A549 (cell line): ENCODE measurements at regions not wholly inside any gene's neighbourhood (a gene's known extent, or its start where the extent isn't known, plus 50 kb on each side); places are given as distances from the start of the nearest gene placed in this dataset.

Experiments used
- ATAC-seq, 2 experiments: fragments of 200-7000 bp in 1 of 2; fragments of >200 bp in 1 of 2; cut with Nextera tagmentation in 1 of 2; cut with Tn5 transposase in 1 of 2; 3 replicates each; pipeline versions ENCODE4 v1.8.0 to v1.9.1; 2018 to 2020; ENCODE audit warnings: mild to moderate bottlenecking in 1 of 2, moderate library complexity in 1 of 2
- CTCF ChIA-PET: fragments of 300-600 bp; sonication (Branson Sonifier 250); formaldehyde crosslinking; extraction: SDS; loops from one replicate; lab custom pipeline; 2021; ENCODE audit warnings: antibody characterized with exemption, inconsistent platforms; lab: Yijun Ruan, JAX
- POLR2A ChIA-PET: fragments of 350-600 bp; formaldehyde crosslinking; extraction: SDS; loops from one replicate; lab custom pipeline; 2021; ENCODE audit warnings: antibody characterized with exemption, inconsistent platforms; lab: Yijun Ruan, JAX
- DNase-seq, 2 experiments: peaks; one replicate each; pipeline versions ENCODE4 v3.0.0 to v3.0.0-alpha.2; 2011 to 2016; ENCODE audit warnings: low read depth in 1 of 2, low spot score in 1 of 2
- FAIRE-seq: peaks from 2 replicates; lab custom pipeline; 2011; peaks lifted over from hg19 to GRCh38; lab: Jason Lieb, UNC
- H3K27ac ChIP-seq, 2 experiments: fragments of >200 bp; sonication (Bioruptor Twin); formaldehyde crosslinking; 3 replicates each; pipeline ENCODE4 v1.5.1; 2016 to 2017
- H3K4me1 ChIP-seq: fragments of >200 bp; sonication (Bioruptor Twin); formaldehyde crosslinking; 3 replicates; pipeline ENCODE4 v1.6.1; 2016
- H3K4me2 ChIP-seq: fragments of >200 bp; sonication (Bioruptor Twin); formaldehyde crosslinking; 3 replicates; pipeline ENCODE4 v1.6.1; 2016
- H3K4me3 ChIP-seq: fragments of >200 bp; sonication (Bioruptor Twin); formaldehyde crosslinking; 3 replicates; pipeline ENCODE4 v1.5.1; 2016
- H3K9me3 ChIP-seq: fragments of >200 bp; sonication (Bioruptor Twin); formaldehyde crosslinking; 3 replicates; pipeline ENCODE4 v1.6.1; 2016
- BHLHE40 ChIP-seq: IDR thresholded peaks from 2 replicates; pipeline ENCODE4 v1.6.1; 2012; ENCODE audit warnings: low read depth, low read length, inconsistent platforms
- CHD4 ChIP-seq: fragments of 200-600 bp; sonication (generic); IDR thresholded peaks from 2 replicates; pipeline ENCODE4 v1.6.1; 2016; ENCODE audit warnings: antibody characterized with exemption, mild to moderate bottlenecking, borderline replicate concordance
- E2F6 ChIP-seq: IDR thresholded peaks from 2 replicates; pipeline ENCODE4 v1.6.1; 2012; ENCODE audit warnings: low read depth, borderline replicate concordance
- EHF ChIP-seq: fragments of 250-450 bp; sonication (Bioruptor Pico); IDR thresholded peaks from 2 replicates; pipeline ENCODE4 v1.5.0; 2020; ENCODE audit warnings: mild to moderate bottlenecking
- HDAC2 ChIP-seq: fragments of 200-600 bp; sonication (generic); IDR thresholded peaks from 2 replicates; pipeline ENCODE4 v1.6.1; 2016
- HOXA7 ChIP-seq: fragments of 250-450 bp; sonication (Bioruptor Pico); IDR thresholded peaks from 2 replicates; pipeline ENCODE4 v1.5.0; 2020; ENCODE audit warnings: mild to moderate bottlenecking, moderate library complexity
- JUN ChIP-seq, 2 experiments: fragments of >200 bp; sonication (Bioruptor Twin); formaldehyde crosslinking; IDR thresholded peaks; 2 replicates in 1 of 2; 3 replicates in 1 of 2; pipeline ENCODE4 v1.6.1; 2016 to 2017
- JUNB ChIP-seq: fragments of >200 bp; sonication (Bioruptor Twin); formaldehyde crosslinking; IDR thresholded peaks from 2 replicates; pipeline ENCODE4 v1.6.1; 2016
- KDM5A ChIP-seq: fragments of 200-600 bp; sonication (generic); IDR thresholded peaks from 2 replicates; pipeline ENCODE4 v1.6.1; 2016; ENCODE audit warnings: antibody characterized with exemption, mild to moderate bottlenecking
- MAFK ChIP-seq: fragments of 450-650 bp; IDR thresholded peaks from 2 replicates; pipeline ENCODE4 v1.6.1; 2014; ENCODE audit not compliant: partially characterized antibody
- MYC ChIP-seq: IDR thresholded peaks from 2 replicates; pipeline ENCODE4 v1.6.1; 2012; ENCODE audit warnings: mild to moderate bottlenecking, inconsistent platforms, low read length, improper control_type of control experiment, borderline replicate concordance
- NR3C1 ChIP-seq: fragments of >200 bp; sonication (Bioruptor Twin); formaldehyde crosslinking; IDR thresholded peaks from 3 replicates; pipeline ENCODE4 v1.6.1; 2017
- POLR2A ChIP-seq: IDR thresholded peaks from 2 replicates; pipeline ENCODE4 v1.6.1; 2012; ENCODE audit warnings: mild to moderate bottlenecking, low read length
- RAD21 ChIP-seq, 2 experiments: fragments of >200 bp in 1 of 2; sonication (Bioruptor Twin) in 1 of 2; formaldehyde crosslinking in 1 of 2; IDR thresholded peaks in 1 of 2; conservative IDR thresholded peaks in 1 of 2; 2 replicates in 1 of 2; 3 replicates in 1 of 2; pipeline ENCODE4 v1.6.1; 2012 to 2018; ENCODE audit warnings: inconsistent platforms in 1 of 2
- RARB ChIP-seq: fragments of 250-450 bp; sonication (Bioruptor Pico); IDR thresholded peaks from 2 replicates; pipeline ENCODE4 v1.8.0; 2021; ENCODE audit warnings: mild to moderate bottlenecking, moderate library complexity
- REST ChIP-seq: fragments of 200-600 bp; sonication (generic); IDR thresholded peaks from 2 replicates; pipeline ENCODE4 v1.6.1; 2016; ENCODE audit warnings: antibody characterized with exemption, mild to moderate bottlenecking, moderate library complexity
- RNF2 ChIP-seq: fragments of 200-600 bp; sonication (generic); IDR thresholded peaks from 2 replicates; pipeline ENCODE4 v1.6.1; 2016; ENCODE audit warnings: low read depth, mild to moderate bottlenecking, antibody characterized with exemption, moderate library complexity, borderline replicate concordance
- SMC3 ChIP-seq: fragments of >200 bp; sonication (Bioruptor Twin); formaldehyde crosslinking; IDR thresholded peaks from 3 replicates; pipeline ENCODE4 v1.6.1; 2018; ENCODE audit warnings: inconsistent platforms
- SREBF2 ChIP-seq: fragments of 450-650 bp; IDR thresholded peaks from 2 replicates; pipeline ENCODE4 v1.6.1; 2014; ENCODE audit warnings: mild to moderate bottlenecking, moderate library complexity
- TFCP2L1 ChIP-seq: fragments of 250-450 bp; sonication (Bioruptor Pico); IDR thresholded peaks from 2 replicates; pipeline ENCODE4 v1.5.0; 2021; ENCODE audit warnings: mild to moderate bottlenecking
- TP53 ChIP-seq: fragments of 250-450 bp; sonication (Bioruptor Pico); IDR thresholded peaks from 2 replicates; pipeline ENCODE4 v1.5.0; 2021; ENCODE audit warnings: mild to moderate bottlenecking, moderate library complexity
- ZFP36 ChIP-seq: fragments of 450-650 bp; IDR thresholded peaks from 2 replicates; pipeline ENCODE4 v1.6.1; 2014; ENCODE audit warnings: borderline replicate concordance; ENCODE audit not compliant: partially characterized antibody
- WGBS: methylation state at CpG from one replicate; pipeline ENCODE4 v1.1.6; 2017; ENCODE audit errors: missing lambda C conversion rate; 5-methylcytosine and 5-hydroxymethylcytosine counted together
- TF ChIP-seq, protein P1 (sequence below): fragments of 250-450 bp; sonication (Bioruptor Pico); IDR thresholded peaks from 2 replicates; pipeline ENCODE4 v1.5.0; 2020; ENCODE audit warnings: low read depth, mild to moderate bottlenecking, moderate library complexity
- TF ChIP-seq, protein P2 (sequence below): IDR thresholded peaks from 2 replicates; pipeline ENCODE4 v1.6.1; 2012
- TF ChIP-seq, protein P3 (sequence below): fragments of 450-650 bp; IDR thresholded peaks from 2 replicates; pipeline ENCODE4 v1.6.1; 2014; ENCODE audit warnings: antibody characterized with exemption

DNA sequence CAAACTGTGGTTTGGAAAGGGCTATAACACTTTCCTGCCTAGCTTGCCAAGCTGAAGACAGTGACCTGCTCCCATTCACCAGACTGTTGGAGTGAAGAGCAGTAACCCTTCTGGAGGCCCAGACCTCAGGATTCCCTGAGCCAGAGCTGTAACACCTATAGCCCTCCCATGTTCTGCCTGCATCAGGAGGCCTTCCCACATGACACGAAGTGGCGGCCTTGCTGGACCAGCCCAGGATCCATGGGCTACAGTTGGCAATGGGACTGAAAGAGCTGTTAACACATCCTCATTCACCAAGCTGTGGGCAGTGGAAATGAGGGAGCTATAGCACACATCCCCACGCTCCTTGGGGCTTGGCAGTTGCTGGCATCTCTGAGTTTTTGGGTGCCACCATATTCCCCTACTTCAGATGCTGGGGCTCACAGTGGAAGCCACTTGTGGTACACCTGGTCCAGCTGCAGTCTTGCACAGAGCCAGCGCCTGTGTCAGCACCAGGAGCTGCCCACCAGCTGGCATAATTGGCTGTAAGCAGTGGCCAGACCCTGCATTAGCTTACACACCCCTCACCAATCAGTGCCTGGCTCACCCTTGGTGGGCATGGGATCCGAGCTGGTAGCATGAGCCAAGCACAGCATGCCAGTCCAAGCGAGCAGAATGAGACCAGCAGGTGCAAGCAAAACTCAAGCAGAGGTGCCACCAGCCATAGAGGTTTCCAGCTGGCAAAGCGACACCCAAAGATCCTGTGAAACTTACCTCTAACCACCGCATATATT is 1029.3 kb downstream of the TECRL start:
- ChIA-PET CTCF (no interaction called here), POLR2A (no interaction called here)
- Histone ChIP-seq H3K9me3 (no peaks in the 10 kb centered on the region), H3K4me1 (no peaks in the 10 kb centered on the region), H3K27ac (no peak overlapping the region), H3K4me3 (no peak overlapping the region), H3K4me2 (no peak overlapping the region)
- TF ChIP-seq ZFP36: no peak
- no peak for TF ChIP-seq MYC
- no peak for TF ChIP-seq TP53
- TF ChIP-seq BHLHE40: no peak
- TF ChIP-seq POLR2A: no peak
- DNase-seq (no peak), FAIRE-seq (no peak), ATAC-seq (no peak)
- 42% methylated on average over 5 of the region's 8 CpGs for WGBS

- TF ChIP-seq E2F6: no peak
- no peak for TF ChIP-seq HOXA7 (CRISPR knock-in tag)
- no peak for TF ChIP-seq REST
- no peak for TF ChIP-seq EHF
- TF ChIP-seq, protein P1, sequence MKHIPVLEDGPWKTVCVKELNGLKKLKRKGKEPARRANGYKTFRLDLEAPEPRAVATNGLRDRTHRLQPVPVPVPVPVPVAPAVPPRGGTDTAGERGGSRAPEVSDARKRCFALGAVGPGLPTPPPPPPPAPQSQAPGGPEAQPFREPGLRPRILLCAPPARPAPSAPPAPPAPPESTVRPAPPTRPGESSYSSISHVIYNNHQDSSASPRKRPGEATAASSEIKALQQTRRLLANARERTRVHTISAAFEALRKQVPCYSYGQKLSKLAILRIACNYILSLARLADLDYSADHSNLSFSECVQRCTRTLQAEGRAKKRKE (CRISPR knock-in tag): no peak
- TF ChIP-seq TFCP2L1: no peak
- TF ChIP-seq, all 56 proteins: peak for 0
- no peak for DNase-seq
- ChIA-PET CTCF (no interaction called here), POLR2A (no interaction called here)
- Histone ChIP-seq H3K4me2 (no peak overlapping the region), H3K4me3 (no peak overlapping the region), H3K27ac (no peak overlapping the region), H3K9me3 (no peaks in the 10 kb centered on the region), H3K4me1 (no peaks in the 10 kb centered on the region)
- ATAC-seq: no peak
- FAIRE-seq: no peak
Observed at GRCh38 chr4:63371001-63371400, 1038.2 kb downstream of the TECRL start.

- FAIRE-seq: no peak
- no peaks in the 10 kb centered on the region for H3K9me3 ChIP-seq
- TF ChIP-seq JUNB (no peak), RNF2 (no peak), RARB (no peak), RAD21 (conservative IDR thresholded peaks at IDR 0.05 in 1 of 2, IDR thresholded peaks at IDR 0.05 in 1 of 2) (no peak), NR3C1 (no peak), REST (no peak), BHLHE40 (no peak), CHD4 (no peak), MAFK (no peak), KDM5A (no peak), HDAC2 (no peak), JUN (IDR thresholded peaks at IDR 0.05) (no peak), SMC3 (no peak), SREBF2 (no peak)
- TF ChIP-seq, protein P2, sequence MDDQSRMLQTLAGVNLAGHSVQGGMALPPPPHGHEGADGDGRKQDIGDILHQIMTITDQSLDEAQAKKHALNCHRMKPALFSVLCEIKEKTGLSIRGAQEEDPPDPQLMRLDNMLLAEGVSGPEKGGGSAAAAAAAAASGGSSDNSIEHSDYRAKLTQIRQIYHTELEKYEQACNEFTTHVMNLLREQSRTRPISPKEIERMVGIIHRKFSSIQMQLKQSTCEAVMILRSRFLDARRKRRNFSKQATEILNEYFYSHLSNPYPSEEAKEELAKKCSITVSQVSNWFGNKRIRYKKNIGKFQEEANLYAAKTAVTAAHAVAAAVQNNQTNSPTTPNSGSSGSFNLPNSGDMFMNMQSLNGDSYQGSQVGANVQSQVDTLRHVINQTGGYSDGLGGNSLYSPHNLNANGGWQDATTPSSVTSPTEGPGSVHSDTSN: no peak
- TF ChIP-seq, protein P3, sequence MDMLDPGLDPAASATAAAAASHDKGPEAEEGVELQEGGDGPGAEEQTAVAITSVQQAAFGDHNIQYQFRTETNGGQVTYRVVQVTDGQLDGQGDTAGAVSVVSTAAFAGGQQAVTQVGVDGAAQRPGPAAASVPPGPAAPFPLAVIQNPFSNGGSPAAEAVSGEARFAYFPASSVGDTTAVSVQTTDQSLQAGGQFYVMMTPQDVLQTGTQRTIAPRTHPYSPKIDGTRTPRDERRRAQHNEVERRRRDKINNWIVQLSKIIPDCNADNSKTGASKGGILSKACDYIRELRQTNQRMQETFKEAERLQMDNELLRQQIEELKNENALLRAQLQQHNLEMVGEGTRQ: no peak
- no peak overlapping the region for H3K4me3 ChIP-seq
- ATAC-seq: no peak
- H3K4me2 ChIP-seq: no peak overlapping the region
- CTCF ChIA-PET: no interaction called here
- 25% methylated on average over 2 of the region's 2 CpGs for WGBS
- H3K4me1 ChIP-seq: no peaks in the 10 kb centered on the region
- no peak overlapping the region for H3K27ac ChIP-seq
- POLR2A ChIA-PET: no interaction called here
- DNase-seq: no peak
Observed at GRCh38 chr4:63361628-63362027, 1047.6 kb downstream of the TECRL start.
